NCI-H146 treated with DMSO at 0.1 percent for 48 hours (cell line): ENCODE measurements at regions not wholly inside any gene's neighbourhood (a gene's known extent, or its start where the extent isn't known, plus 50 kb on each side); places are given as distances from the start of the nearest gene placed in this dataset.

Experiments
- DNase-seq: peaks from one replicate; lab custom pipeline; 2025; ENCODE audit not compliant: unreplicated experiment; lab: John Stamatoyannopoulos, UW

DNA sequence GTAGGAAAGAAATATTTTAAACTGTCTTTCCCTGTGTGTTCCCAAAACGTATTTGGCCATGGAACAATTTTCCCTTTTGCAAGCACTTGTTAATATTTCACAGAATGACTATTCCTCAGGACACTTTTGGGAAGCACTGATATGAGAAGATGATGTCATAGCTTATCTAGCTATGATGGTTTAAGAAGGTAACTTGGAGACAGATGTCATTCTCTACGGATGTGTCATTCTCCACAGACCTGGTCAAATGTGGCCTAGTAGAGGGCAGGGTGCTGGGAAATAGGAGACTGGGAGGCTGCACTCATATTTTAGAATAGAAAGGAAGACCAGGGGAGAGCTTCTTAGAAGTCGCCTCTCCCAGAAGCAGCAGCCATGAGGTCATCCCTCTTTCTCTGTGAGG, 220.7 kb upstream of the GLI3 start:
- DNase-seq = no peak

DNA sequence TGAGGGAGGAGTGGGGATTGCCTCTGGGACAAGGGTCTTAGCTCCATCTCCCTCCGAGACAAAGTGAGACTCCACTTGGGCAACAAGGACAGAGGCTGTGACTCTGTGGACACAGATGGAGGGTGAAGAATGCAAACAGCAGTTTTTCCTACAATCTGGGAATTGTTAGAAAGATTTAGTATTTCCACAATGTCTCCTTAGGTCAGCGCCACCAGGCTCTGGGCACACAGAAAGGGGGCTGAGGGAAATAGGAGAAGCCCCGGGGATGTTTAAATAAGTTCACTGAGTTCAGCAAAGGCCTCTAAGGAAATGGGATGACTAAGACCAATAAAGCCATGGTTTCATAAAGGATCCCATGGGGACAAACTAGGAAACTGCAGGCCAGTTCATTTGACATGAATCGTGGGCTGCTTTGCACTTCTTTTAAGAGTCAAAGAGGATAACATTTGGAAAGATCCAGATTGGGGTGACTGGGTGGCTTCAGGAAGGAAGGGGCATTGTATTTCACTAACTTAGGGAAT, 219.8 kb upstream of the GLI3 start:
- DNase-seq = no peak

DNA sequence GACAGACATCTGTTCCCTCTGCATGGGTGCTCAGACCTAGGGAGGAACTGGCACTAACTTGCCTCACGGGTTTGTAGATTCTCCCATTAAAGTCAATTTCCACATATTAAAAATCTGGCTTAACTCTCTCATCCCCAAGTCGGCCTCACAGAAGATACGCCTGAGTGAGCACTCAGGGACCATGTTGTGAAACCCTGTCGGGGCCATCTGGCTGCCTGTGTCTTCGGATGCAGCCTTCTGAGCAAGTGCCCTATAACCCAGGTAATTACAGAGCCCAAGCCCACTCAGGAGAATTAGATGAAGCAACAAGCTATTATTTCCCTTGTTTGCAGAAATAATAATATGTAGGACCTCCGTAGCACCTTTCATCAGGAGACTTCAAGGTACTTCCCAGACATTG, 219.3 kb upstream of the GLI3 start:
- no peak for DNase-seq

DNA sequence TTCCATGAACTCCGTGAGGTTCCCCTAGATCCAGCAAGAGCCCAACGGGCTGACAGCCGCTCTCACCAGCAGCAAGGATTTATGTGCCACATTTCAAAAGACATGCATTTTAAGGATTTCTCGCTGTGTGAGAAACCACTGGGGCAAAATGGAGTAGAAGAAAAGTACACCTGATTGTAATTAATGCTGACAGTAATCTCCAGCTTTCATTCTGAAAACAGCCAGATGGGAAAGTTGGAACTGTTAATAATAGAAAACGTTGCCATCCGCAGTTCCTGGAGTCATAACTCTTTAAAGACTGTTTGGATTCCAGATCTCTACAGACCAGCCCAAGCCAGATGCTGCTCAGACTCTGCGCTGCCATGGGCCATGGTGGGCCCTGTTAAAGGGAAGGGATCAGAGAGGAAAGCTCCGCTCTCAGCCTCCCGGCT, 216.9 kb upstream of the GLI3 start:
- no peak for DNase-seq

DNA sequence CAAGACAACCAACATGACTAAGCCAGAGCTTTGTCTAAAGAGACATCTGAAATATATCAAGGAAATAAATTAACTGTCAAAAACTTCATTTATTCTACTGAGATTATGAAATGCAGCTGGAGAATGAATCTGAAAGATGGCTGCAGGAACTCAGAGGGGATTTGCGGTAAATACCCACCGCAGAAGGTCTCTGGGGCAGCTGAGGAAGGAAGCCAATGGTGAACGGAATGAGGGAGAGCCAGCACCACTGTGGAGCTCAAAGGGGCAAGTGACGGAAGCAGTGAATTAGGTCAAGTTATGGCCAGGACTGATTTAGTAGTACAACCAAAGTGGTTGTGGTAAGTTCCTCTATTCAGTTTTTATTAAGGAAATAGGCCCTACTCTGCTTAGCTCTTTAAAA, 215.3 kb upstream of the GLI3 start:
- DNase-seq = no peak

DNA sequence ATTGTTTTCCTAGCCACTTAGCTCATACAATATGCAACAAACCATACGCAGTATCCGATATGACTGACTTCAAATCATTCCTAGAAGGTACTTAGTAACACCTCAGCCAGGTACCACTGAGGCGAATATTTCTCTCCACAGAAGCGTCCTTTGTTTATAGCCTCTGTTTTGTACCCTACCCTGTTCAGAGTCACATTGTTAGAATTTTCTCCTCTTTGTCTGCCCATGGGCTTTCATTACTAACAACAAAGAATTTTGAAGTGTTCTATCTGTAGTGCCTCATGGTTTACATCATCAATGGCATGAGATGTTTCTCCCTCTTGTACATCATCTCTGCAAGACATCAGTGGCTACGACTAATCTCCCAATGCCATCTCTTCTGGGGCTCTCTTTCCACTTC, 212.4 kb upstream of the GLI3 start:
- no peak for DNase-seq

DNA sequence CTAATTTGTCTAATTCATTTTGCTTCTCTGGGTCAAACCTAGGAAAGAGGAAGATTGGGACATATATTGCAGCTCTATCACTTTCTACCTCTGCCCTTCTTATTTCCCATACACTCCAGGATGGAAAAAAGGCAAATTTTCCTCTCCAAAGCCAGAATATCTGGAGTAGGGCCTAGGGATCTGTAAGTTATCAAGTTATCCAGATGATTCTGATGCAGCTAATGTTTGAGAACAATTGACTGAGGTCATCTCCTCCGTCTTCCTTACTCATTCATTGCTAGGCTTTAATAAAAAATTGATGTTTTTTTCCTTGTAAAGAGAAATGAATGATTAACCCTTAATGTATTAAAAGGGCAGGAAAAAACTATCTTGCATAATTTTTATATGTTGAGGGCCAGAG, 211.9 kb upstream of the GLI3 start:
- no peak for DNase-seq

DNA sequence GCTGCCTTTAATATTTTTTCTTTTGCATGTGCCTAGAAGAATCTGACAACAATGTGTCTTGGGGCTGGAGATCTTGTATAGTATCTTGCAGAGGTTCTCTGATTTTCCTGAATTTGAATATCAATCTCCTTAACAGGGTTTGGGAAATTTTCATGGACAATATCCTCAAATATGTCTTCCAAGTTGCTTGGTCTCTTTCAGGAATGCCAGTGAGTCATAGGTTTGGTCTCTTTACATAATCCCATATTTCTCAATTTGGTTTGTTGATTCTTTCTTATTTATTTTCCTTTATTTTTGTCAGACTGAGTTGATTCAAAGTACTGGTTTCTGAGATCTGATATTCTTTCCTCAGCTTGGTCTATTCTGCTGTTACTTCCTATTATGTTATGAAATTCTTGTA, 208.7 kb upstream of the GLI3 start:
- DNase-seq = no peak

DNA sequence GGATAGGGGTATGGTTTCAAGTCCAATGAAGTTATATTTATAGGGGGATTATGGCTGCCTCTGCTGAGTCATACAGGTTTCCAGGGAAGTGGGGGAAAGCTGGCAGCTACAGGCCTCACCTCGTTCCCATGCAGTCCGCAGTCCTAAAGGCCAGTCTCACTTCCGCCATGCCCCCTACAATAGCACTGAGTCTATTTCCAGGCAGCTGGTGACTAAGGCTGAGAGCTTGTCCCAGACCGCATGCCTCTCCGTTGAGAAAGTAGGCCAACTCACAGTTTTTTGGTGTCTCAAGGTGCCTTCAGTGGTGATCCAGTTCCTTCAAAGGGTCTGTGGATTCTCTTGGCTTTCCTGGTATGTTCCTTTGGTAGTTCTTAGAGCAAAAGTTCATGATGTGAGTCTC, 203.9 kb upstream of the GLI3 start:
- DNase-seq = no peak

DNA sequence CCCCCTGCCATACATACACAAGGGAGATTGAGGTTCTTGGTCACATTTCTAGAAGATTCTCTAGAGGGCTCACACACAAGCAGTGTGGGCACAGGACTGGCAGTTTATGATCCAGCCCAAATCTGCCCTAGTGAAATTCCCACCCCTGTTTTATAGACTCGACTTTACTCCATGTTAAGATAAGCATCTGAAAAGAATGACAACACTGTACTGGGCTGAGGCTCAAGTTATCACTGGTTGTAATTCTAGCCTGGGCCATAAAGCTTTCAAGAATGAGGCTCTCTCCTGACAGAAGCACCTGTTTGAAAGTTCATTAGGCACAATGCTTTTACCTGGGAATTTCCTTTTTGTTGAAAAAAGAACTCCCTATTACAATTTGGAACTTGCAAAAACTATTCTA, 195.6 kb upstream of the GLI3 start:
- no peak for DNase-seq

DNA sequence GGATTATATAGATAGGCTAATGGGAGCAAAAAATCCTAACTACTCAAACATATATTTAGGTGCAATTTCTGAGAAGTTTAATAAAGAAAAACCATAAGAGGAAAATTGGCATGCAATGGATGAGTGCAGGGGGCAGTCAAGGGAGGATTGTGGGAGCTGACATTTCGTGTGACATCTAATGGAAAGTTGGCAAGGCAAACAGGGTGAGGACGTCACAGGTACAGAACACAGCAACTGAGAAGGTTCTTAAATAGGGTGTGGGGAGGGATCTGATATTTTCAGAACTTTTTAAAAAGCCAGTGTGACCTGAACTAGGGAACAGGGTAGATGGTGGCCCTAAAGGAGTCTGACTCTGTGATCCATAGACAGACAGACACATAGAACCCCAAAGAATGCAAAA, 194.9 kb upstream of the GLI3 start:
- no peak for DNase-seq

DNA sequence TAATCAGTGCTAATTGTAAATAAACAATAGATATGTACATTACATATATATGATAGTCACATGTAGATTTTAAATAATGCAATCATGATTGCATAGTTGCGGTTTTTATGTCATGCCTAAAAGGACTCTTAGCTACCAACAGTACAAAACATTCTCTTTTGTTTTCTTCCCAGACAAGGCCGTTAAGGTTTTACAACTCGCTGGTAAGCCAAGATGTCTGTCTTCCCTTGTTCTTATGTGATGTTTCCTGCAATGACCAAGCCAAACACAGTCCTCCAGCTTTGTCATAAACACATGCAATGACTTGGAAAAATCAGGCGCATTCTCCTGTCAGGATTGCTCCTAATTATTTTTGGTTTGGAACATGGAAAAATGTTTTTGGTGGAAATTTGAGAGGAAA, 192.3 kb upstream of the GLI3 start:
- DNase-seq = no peak

DNA sequence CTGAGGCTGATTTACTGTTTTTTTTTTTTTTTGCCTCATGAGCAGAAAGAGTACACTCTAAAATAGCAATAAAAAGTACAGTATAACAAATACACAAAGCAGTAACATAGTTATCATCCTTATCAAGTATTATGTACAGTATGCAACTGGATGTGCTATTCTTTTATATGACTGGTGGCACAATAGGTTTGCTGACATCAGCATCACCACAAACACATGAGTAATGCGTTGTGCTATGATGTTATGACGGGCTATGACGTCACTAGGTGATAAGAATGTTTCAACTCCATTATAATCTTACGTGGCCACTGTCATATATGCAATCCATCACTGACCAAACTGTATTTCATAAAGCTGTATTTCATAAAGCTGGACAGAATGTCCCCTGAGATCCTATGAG, 189.2 kb upstream of the GLI3 start:
- no peak for DNase-seq

DNA sequence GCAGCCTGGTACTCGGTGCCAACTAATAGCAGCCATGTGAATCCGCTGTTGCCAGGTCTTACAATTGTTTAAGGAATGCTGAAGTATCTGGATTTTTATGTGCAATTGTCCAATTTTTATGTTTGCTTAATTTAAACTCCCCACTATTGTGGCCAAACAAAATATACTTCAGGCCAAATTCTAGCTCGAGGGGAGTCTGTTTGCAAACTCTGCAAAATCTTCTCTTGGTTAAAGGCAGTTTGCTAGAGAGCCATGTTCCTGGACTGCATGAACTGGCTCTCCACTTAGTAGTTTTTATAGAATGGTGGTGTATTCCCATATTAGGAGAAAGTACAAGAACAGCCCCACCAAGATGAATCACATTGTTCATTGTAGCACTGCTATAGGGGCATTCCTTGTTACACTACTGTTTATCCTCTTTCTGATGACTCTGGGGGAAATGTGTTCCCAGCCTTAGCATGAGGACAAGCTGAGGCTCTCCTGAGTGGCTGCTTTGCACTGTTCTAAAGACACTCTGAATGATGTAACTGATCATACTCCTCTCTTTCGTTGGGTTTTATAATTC, 178.0 kb upstream of the GLI3 start:
- no peak for DNase-seq

DNA sequence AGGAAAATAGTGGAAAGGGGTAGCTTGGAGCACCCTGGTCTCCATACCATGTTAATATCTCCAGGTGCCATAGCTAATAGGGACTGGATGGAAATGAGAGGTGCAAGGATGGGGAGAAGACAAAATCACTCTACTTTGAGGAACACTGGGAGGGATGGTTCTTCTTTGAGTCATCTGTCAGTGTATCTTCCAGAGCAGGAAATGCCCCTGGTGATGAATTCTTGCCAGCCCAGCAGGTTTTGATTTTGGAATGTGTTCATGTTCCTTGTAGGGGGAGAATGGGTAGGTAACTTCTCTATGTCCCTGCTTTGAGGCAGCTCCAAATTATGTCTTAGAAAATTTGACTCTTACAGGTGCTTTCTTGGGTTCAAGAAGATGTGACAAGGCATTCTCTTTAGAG, 177.0 kb upstream of the GLI3 start:
- DNase-seq = no peak

DNA sequence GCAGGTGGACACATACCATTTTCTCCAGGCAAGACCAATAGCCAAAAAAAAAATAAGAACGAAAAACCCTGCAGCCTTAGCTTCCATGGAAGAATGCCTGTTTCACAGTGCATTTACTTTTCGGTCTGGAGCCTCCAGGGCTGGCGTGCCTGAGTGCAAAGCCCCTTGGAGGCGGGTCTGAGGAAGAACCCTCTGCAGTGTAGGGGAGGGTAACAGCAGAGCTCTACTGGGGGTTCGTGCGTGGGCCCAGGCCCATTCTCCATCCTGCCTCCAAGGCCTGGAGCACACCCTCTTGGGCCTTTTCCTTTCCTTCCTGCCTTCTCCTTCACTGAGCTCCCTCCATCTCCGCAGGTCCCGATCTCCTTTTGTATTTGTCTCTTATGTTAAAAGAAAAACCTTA, 172.3 kb upstream of the GLI3 start:
- no peak for DNase-seq

DNA sequence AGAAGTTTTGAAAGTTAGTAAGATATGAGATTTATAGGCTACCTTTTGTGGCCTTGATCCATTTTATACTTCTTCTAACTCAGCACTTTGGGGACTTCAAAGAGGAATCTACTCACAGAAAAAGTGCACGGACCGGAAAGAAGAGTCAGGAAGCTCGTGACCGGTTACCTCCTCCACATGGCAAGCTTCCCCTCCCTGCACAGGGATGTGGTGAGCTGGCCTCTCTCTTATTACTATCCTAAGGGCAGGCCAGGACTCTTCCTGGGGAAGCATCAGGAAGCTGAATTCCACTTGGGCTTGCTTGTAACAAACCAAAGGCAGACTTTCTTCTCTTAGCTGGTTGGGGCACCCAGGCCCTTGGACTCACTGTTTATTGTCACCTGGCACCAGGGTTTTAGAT, 170.8 kb upstream of the GLI3 start:
- no peak for DNase-seq

DNA sequence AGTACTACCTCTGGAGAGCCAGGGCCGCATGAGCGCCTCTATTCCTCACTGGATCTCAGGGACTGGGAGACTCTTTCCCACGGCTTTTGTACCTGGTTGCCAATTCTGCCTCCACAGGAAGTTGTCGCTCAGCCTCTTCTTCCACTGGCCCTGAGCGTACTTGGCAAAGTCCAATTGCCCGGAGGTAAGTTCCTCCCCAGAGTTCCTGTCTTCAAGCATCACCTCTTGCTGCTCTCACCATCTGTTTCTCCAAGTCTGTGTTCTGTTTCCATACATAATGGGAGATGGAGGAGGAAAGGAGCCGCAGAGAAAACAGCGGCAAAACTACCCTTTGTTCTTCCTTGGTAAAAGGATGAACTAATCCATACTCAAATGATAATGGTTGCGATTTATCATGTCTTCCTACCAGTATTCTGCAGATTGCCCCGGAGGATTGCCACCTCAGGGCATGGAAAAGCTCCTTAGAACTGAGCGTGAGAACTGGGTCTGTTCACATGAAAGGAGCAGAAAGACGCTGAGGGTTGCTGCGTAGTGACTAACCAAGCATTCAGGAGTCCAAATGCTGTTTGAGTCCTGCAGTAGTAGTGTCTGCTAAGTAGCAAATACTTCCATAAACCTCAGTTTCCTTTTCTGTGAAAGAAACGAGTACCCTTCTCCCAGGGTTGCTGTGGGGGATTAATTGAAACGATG, 170.2 kb upstream of the GLI3 start:
- no peak for DNase-seq

DNA sequence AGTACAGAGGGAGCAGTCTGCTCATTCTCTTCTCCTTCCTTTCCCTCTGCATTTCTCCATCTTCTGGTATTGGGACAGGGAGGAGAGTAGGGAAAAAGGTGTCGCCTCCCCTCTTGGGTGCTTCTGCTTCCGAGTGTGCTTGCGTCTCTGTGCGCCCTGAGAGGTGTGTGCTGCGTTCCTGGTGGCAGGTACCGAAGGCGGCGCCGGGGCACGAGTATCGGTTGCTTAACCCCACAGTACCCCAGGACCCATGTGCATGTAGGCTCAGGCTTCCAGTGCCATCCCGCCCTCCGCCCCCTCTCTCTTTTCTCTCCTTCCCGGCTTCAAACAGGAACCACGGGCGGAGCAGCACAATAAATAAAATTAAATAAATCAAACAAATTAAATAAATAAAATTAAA, 169.3 kb upstream of the GLI3 start:
- no peak for DNase-seq

DNA sequence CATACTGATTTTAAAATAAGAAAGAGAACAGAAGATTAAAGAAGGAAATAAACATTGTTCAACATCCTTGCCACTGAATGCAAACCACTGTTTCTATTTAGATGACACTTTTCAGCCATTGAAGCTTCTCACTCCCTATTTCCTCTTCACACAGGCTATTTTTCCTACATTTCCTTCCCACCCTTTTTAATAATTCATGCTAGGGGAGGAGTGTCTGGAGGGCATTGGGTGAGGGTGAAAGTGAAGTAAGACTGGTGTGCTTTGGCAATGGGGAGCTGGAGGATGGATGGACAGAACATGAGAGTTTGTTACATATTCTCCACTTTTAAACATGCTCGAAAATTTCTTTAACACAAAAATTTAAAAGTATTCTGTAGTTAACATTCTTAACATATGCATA, 168.8 kb upstream of the GLI3 start:
- DNase-seq = no peak

DNA sequence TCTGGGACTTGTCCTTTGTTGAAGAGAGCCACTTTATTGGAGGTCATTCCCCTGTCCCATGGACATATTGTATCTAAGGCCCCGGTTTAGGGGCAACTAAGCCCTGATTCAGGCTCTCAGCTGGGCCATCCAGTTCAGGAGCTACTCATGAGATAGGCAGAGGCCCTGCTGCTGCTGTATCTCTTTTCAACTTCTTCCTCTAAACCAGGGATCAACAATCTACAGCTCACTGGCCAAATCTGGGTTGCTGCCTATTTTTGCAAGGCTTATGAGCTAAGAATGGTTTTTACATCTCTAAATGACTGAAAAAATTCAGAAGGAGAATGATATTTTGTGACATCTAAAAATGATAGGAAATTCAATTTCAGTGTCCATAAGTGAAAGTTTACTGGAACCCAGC, 166.8 kb upstream of the GLI3 start:
- no peak for DNase-seq

DNA sequence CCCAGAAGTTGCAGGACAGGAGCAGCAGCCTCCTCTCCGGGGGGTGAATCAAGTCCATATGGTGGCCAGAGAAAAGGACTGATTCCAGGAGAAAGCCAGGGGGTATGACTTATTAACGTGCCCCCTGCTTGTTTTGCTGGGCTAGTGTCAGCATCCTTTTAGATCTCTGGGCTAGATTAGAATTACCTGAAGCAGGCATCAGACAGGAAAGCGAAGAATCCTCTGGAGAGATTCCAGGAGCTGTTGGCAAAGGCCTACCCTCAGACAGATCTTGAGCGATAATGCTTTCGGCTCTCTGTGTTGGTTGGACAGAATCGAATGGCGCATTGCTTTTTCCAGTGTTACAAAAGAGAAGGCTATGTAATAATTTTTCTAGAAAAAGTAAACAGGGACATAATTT, 164.0 kb upstream of the GLI3 start:
- no peak for DNase-seq

DNA sequence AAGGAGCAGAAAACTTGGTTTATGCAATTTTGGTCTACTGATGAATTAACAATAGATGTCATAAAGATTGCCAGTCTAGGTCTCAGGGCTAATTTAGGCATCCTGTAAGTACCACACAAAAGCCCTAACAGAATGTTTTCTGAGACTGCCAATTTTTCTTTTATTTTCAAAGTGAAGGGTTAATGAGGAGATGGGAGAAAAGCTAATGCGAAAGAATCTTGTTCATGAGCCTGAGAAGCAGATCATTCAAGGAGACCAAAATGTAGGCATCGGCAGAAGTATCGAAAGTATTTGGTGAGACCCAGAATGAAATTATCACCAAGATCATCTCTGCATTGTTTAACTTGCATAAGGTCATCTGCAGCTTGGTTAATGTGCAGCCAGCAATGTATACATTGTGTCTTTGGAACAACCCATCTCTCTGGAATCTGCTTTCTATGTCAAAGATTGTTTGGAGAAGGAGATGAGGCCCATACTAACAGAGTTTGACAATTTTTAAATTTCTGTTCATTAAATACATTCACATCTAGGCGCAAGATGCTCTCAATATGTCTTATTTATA, 163.3 kb upstream of the GLI3 start:
- DNase-seq = no peak
